GM10266 (cell line): ENCODE measurements at regions not wholly inside any gene's neighbourhood (a gene's known extent, or its start where the extent isn't known, plus 50 kb on each side); places are given as distances from the start of the nearest gene placed in this dataset.

Experiments used
- DNase-seq: peaks from one replicate; pipeline ENCODE4 v3.0.0; 2012; ENCODE audit errors: extremely low spot score
- TF ChIP-seq, protein P1 (sequence below): IDR thresholded peaks from 2 replicates; pipeline ENCODE4 v1.5.1; 2012; ENCODE audit warnings: mild to moderate bottlenecking, low read depth; ENCODE audit not compliant: control insufficient read depth, insufficient read depth; ENCODE audit errors: missing control alignments

DNA sequence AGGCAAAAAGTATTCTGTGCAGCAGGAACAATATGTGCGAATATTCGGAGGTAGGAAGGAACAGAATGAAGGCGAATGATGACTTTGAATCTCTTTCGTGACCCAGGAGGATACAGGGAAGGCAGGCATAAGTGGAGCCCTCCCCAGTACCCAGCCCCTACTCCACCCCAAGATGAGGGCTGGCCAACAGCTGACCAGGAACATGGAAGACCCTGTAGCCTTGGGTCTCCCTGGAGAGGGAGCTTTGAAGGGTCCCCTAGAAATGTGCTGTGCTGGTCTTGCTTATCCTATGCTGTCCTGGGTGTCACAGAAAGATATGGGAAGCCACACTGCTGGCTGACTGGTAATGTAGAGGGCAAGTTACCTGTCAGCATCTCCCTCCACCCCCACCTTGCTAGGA, 113.7 kb upstream of the NCAM1 start:
- no peak for DNase-seq
- TF ChIP-seq, protein P1, sequence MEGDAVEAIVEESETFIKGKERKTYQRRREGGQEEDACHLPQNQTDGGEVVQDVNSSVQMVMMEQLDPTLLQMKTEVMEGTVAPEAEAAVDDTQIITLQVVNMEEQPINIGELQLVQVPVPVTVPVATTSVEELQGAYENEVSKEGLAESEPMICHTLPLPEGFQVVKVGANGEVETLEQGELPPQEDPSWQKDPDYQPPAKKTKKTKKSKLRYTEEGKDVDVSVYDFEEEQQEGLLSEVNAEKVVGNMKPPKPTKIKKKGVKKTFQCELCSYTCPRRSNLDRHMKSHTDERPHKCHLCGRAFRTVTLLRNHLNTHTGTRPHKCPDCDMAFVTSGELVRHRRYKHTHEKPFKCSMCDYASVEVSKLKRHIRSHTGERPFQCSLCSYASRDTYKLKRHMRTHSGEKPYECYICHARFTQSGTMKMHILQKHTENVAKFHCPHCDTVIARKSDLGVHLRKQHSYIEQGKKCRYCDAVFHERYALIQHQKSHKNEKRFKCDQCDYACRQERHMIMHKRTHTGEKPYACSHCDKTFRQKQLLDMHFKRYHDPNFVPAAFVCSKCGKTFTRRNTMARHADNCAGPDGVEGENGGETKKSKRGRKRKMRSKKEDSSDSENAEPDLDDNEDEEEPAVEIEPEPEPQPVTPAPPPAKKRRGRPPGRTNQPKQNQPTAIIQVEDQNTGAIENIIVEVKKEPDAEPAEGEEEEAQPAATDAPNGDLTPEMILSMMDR: no peak

DNA sequence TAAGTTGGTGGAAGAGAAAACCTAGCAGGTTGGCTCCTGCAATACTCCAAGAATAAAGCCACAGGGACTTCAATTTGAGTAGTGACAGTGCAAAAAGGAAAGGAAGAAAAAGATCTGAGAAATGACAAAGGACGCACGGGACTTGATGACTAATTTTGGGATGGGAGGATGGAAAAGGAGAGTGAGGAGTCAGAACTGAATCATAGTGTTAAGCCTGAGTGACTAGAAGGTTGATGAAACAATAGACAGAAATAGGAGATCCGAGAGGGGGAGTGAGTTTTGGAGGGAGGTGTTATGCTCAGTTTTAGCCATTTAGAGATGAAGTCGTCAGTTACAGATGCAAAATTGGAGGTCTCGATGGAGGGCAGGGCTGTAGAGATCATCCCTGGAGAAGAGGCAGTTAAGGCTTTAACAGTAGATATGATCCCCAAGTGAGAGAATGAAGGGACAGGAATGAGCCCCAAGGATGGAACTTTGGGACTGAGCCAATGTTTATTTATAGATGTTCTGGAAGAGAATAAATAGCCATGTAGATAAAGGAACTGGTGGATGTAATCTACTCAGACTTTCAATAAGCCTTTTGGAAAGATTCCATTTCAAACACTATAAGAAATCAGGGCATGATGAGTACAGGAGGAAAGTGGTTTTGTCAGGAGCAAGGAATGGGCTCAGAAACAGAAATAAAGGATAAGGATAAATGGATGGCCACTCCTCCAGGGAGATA, 108.9 kb upstream of the NCAM1 start:
- DNase-seq: no peak

DNA sequence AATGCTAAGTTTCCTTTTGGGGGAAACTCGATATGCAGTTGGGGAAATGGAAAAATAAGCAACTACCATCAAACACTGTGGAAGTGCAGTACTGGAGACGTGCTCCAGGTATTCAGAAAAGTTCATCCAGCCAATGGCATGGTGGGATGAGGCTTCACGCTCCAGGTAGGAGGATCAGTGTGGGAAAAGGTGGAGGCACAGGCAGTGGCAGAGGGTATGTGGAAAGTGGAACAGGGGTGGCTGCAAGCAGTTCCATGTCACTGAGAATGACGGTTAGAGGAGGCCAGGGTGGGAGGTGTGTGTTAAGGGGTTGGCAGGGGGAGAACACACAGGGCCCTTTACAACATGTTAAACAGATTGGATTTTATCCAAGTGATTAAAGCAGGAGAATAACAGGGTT, 105.1 kb upstream of the NCAM1 start:
- DNase-seq: no peak
- TF ChIP-seq, protein P1: no peak

More for the DNA sequence above, 108.9 kb upstream of the NCAM1 start:
- TF ChIP-seq, protein P1: no peak

DNA sequence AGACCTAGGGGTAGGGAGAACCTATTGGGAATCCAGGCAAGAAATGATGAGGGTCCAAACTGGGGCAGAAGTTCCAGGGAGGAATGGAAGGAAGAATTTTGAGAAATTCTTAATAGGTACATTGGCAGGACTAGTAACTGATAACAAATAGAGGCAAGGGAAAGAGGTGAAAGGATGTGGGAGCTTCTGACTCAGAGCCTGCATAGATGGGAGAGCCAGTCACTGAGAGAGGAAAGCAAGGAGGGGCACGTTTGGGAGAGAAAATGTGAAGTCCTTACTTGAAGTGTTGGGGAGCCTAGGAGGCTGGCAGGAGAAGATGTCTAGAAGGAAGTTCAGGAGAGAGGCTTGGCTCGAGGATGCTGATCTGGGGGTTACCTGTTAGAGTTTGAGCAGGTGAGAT, 104.6 kb upstream of the NCAM1 start:
- DNase-seq: no peak
- TF ChIP-seq, protein P1: no peak

DNA sequence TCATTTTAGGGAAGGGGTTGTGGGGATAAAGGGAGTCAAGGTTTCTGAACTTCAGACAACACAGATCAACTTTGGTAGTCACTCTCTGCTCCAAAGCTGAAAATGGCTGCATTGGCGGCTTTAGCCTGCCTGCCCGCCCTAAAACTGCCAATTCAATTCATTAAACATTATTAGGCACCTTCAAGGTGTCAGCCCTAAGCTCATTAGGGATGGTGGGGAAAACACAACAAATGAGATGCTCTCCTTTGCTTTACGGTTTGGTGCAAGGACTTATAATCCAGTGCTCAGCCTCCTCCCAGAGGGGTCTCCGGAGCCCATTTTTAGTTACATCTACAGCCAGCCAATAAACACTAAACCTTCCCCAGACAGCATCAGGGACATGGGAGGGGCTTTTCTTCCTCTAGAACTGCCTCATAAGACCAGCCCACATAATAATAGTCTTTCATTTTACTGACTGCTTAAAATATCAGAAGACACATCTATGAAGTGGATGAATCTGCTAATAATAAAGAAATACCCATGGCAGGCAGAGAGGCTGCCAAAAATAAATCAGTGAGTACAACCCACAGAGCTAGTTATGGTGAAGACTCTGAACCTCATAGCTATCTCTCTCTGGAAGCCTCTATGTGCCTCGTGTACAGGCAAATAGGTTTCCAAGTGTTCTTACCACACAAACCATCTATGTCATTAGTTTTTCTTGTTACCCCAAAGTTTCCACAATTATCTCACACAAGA, 102.8 kb upstream of the NCAM1 start:
- DNase-seq: no peak
- TF ChIP-seq, protein P1: no peak

DNA sequence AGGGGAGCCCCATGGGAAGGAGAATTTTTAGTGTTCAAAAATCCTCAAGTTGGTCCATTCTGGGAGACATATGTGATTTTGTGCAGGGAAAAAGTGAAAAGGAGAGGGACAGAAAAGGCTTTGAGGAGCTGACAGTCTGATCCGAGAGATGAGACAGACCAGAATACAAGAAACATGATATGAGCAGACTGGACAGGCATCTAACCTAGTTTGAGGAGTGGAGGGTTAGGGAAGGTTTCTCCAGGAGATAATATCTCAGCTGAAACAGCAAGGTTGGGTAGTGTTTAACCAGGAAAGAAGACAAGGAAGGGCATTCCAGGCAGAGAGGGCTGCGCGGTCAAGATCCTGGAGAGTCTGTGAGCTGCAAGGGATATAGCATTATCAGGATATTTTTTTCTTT, 101.4 kb upstream of the NCAM1 start:
- TF ChIP-seq, protein P1: no peak
- no peak for DNase-seq

DNA sequence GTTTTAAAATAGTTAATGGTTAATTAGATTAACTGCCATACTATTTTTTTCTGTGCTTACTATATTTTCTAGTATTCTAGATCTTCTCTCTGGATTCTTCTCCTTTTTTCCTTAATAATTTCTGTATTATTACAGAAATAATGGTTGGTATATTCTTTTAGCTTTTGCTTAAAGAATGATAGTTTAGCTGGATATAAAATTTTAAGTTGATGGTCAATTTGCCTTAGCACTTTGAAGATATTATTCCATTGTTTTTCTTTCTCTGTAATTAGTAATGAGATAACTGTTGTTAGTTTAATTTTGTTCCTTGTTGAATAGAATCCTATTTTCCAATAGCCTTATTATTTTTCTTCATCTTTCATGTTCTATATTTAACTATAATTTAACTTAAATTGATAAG, 99.9 kb upstream of the NCAM1 start:
- no peak for DNase-seq

More for the DNA sequence above, 99.9 kb upstream of the NCAM1 start:
- TF ChIP-seq, protein P1: no peak
